GM12875 (cell line): ENCODE measurements at regions not wholly inside any gene's neighbourhood (a gene's known extent, or its start where the extent isn't known, plus 50 kb on each side); places are given as distances from the start of the nearest gene placed in this dataset.

Source experiments
- H3K4me3 ChIP-seq: one replicate; pipeline ENCODE4 v1.5.1; 2011; ENCODE audit warnings: low read depth, low read length, control low read depth
- TF ChIP-seq, protein P1 (sequence below): IDR thresholded peaks from 2 replicates; pipeline ENCODE4 v1.5.1; 2011; ENCODE audit warnings: low read depth, mild to moderate bottlenecking, control low read depth, inconsistent platforms, low read length, moderate library complexity, borderline replicate concordance; ENCODE audit not compliant: insufficient read depth

DNA sequence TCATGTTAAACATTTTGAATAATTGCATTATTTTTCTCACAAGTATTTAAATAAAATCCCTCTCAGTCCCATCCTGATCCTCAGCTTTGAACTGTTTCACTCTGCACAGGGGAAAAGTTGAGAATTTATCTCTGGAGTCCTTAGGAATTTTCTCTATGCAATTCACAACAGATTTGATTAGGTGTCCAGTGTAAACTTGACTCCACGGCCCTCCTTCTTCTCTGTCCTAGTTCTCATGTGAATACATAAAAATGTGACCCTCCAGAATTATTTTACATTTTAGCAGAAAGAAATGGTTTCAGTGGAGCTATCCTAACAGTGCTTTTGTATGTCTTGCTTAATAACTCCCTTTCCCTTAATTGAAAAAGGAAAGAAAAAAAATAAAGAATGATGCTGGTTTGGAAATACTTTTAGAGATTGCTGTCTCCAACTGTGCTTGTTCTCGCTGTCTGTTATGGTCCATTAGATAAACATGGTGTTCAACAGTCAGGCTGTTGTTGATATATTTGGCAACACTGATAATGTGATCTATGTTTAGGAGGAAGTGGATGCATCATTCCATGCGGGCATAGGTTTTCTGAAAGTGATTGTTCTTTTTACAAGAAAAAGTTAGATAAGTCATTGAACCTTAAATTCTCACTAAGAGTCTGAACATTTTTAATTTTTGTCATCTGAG lies 599.4 kb upstream of the CITED2 start:
- H3K4me3 ChIP-seq = no peak overlapping the region
- TF ChIP-seq, protein P1, sequence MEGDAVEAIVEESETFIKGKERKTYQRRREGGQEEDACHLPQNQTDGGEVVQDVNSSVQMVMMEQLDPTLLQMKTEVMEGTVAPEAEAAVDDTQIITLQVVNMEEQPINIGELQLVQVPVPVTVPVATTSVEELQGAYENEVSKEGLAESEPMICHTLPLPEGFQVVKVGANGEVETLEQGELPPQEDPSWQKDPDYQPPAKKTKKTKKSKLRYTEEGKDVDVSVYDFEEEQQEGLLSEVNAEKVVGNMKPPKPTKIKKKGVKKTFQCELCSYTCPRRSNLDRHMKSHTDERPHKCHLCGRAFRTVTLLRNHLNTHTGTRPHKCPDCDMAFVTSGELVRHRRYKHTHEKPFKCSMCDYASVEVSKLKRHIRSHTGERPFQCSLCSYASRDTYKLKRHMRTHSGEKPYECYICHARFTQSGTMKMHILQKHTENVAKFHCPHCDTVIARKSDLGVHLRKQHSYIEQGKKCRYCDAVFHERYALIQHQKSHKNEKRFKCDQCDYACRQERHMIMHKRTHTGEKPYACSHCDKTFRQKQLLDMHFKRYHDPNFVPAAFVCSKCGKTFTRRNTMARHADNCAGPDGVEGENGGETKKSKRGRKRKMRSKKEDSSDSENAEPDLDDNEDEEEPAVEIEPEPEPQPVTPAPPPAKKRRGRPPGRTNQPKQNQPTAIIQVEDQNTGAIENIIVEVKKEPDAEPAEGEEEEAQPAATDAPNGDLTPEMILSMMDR = no peak

DNA sequence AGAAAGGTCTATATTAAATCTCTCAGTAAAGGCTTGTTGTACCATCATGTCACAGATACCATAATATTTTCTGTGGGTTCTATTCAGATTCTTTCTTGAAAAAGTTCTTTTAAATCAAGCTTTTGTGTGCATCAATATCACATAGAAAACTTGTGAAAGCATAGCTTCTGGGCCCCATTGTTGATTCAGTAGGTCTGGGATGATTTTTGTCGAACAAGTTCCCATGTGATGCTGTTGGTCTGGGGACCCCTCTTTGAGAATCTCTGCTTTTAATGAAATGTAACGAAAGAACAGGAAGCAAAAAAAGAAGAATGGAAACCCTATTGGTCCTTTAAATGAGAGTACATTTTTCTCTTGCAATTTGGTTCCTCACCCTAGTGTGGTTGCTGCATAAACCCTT lies 597.7 kb upstream of the CITED2 start:
- TF ChIP-seq, protein P1 = no peak
- no peak overlapping the region for H3K4me3 ChIP-seq

DNA sequence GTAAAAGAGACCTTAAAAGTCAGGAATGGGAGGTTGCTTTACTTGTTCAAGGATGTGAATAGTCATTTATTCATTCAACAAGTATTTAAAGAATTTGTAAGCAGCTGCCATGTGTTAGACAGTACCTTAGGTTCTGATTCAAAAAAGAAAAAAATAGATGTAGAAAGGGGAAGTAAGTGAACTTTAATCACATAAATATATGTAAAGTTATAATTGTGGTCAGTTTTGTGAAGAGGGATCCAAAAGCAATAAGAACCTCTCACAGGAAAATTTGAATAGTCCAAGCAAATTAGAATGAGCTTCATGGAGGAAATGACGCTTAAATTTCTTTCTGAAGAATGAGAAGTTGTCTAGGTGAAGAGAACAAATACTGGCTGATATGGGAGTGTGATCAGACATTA lies 596.1 kb upstream of the CITED2 start:
- TF ChIP-seq, protein P1 = no peak
- H3K4me3 ChIP-seq = no peak overlapping the region

DNA sequence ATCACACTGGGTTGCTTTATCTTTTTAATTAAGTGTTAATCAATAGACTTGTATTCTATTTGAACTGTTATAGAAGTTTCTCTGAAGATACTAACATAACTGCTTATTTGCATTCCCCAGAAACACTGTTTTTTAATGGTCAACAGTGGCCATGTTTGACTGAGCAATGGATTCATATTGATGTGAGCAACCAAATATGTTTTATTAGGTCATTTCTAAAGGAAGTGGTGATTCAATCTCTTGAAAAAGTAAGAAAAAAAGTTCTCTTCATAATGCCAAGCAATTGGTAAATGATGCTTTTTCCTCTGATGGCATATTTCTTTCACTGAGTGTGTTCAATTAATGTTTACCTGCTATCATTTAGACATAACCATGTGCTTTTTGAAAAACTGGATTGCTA lies 593.0 kb upstream of the CITED2 start:
- TF ChIP-seq, protein P1 = no peak
- no peak overlapping the region for H3K4me3 ChIP-seq

DNA sequence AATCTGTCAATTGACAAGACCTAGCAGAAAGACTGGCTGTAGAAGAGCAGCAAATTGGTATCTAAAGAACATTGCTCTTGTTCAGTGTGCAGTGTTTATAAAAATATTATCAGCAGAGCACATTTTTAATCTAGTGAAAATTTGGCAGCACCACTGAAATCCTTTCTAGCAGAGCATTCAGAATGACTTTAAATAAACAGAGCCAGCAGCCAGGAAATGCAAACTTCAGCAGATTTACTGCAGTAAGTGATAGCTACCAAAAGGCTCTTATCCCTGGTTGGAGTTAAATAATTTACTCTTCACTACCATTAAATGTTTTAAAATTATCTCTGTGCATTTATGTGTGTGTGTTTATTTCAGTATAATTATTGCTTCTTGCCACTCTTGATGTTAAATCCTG lies 590.9 kb upstream of the CITED2 start:
- TF ChIP-seq, protein P1 = no peak
- no peak overlapping the region for H3K4me3 ChIP-seq

DNA sequence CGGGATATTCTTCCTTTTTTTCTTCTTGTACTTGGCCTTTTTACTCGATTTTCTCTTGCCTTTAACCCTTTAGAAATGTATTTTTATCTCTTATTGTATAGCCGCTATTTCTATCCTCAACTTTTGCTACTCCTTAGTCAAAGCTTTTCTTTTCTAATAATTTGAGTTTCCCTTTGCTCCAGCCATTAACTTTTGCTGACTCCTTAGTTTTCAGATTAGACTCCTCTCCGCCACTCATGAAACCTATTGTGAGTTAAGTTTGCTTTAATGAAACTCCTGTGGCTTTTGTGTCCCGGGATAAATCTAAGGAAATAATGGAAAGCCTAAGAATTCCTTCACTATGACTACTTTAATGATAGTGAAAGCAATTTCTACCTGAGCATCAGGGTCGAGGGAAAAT lies 590.3 kb upstream of the CITED2 start:
- TF ChIP-seq, protein P1 = no peak
- H3K4me3 ChIP-seq = no peak overlapping the region

DNA sequence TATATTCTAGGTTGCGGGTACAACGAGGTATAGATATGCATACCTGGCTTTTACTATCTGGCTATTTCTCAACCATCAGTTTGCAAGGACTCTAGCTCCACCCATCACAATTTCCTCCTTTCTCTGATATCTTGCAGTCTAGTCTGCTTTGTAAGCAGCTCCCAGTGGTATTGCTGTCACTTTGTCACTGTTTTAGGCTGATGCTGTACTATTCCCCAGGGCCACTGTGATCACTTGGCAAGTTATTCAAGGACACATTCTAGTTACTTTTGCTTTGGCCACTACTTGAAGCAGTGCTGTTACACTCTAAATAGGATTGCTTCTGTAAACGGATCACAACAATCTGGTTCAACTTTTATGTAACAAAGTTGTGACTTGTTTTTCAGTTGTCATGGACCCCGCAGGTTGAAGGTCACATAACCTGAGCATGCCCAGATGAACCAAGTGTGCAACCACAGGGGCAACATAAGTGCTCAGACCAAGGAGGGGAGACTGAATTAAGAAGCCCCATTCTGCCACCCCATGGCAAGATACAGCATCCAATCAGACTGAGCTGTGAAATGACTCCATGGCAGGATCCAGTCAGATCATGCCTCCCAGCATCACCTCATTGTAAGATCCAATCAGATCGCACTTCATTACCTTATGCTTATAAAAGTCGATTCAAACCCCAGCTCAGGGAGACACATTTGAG lies 588.4 kb upstream of the CITED2 start:
- TF ChIP-seq, protein P1 = no peak
- no peak overlapping the region for H3K4me3 ChIP-seq
